Loucy (cell line): ENCODE measurements at regions not wholly inside any gene's neighbourhood (a gene's known extent, or its start where the extent isn't known, plus 50 kb on each side); places are given as distances from the start of the nearest gene placed in this dataset.

Experiments used
- EZH2phosphoT487 ChIP-seq: fragments of 200-600 bp; IDR thresholded peaks from 2 replicates; pipeline ENCODE4 v1.6.1; 2018; ENCODE audit warnings: antibody characterized with exemption, mild to moderate bottlenecking, moderate library complexity, borderline replicate concordance
- TF ChIP-seq, protein P1 (sequence below): fragments of 200-600 bp; sonication (generic); conservative IDR thresholded peaks from 2 replicates; pipeline ENCODE4 v1.5.1; 2014; ENCODE audit warnings: mild to moderate bottlenecking, antibody characterized with exemption, low read length

DNA sequence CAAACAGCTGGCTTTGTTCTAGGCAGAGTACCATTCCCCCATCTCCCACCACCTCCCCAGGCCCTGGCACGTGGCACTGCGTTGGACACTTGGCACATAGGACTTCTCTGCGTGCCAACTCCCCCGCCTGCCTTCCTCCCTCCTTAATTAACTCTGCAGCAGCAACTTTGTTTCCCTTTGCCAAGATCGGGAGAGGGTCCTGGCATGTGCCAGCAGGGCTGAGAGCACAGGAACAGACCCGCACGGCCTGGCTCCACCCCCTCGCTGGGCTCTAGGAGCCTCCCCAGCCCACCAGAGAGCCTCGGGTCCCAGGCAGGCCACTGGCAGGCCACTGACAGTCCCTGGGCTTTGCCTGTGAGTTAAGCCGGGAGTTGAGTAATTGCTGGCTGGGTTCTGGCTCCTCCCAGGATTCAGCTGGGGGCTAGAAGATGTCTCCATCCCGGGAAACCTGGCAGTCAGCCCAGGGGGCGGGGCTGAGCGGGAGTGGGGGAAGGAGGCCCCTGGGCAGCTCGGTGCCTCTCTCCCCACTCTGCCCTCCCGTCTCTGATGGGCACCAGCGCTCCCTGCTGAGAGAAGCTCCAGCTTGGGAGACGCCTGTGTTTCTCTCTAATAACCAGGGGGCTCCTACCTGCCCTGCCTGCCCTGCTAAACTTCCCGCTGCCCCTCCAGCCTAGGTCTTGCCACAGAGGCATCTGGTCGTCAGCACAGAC lies 224.0 kb upstream of the TNRC6C start:
- no peak for TF ChIP-seq EZH2phosphoT487
- TF ChIP-seq, protein P1, sequence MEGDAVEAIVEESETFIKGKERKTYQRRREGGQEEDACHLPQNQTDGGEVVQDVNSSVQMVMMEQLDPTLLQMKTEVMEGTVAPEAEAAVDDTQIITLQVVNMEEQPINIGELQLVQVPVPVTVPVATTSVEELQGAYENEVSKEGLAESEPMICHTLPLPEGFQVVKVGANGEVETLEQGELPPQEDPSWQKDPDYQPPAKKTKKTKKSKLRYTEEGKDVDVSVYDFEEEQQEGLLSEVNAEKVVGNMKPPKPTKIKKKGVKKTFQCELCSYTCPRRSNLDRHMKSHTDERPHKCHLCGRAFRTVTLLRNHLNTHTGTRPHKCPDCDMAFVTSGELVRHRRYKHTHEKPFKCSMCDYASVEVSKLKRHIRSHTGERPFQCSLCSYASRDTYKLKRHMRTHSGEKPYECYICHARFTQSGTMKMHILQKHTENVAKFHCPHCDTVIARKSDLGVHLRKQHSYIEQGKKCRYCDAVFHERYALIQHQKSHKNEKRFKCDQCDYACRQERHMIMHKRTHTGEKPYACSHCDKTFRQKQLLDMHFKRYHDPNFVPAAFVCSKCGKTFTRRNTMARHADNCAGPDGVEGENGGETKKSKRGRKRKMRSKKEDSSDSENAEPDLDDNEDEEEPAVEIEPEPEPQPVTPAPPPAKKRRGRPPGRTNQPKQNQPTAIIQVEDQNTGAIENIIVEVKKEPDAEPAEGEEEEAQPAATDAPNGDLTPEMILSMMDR = no peak
